Vagina (tissue), 2 donors: ENCODE measurements at regions not wholly inside any gene's neighbourhood (a gene's known extent, or its start where the extent isn't known, plus 50 kb on each side); places are given as distances from the start of the nearest gene placed in this dataset.

Experiments
- POLR2A ChIP-seq, 2 donors: fragments of 450-650 bp; IDR thresholded peaks; one replicate each; pipeline ENCODE4 v1.6.1; 2017; ENCODE audit warnings: antibody characterized with exemption in 2 of 2, mild to moderate bottlenecking in 2 of 2, moderate library complexity in 2 of 2
- POLR2AphosphoS5 ChIP-seq, 2 donors: sonication (generic); formaldehyde crosslinking; IDR thresholded peaks; one replicate each; pipeline ENCODE4 v1.9.0; 2017; ENCODE audit warnings: antibody characterized with exemption in 2 of 2, mild to moderate bottlenecking in 2 of 2, low read depth in 1 of 2; ENCODE audit not compliant: insufficient read depth in 1 of 2
- TF ChIP-seq, protein P1 (sequence below), 3 experiments: fragments of 450-650 bp in 2 of 3; fragments of 200-600 bp in 1 of 3; sonication (generic) in 1 of 3; IDR thresholded peaks; one replicate each; pipeline ENCODE4 v1.5.1; 2017 to 2019; ENCODE audit warnings: antibody characterized with exemption in 3 of 3, mild to moderate bottlenecking in 2 of 3, moderate library complexity in 2 of 3

- TF ChIP-seq, protein P1, sequence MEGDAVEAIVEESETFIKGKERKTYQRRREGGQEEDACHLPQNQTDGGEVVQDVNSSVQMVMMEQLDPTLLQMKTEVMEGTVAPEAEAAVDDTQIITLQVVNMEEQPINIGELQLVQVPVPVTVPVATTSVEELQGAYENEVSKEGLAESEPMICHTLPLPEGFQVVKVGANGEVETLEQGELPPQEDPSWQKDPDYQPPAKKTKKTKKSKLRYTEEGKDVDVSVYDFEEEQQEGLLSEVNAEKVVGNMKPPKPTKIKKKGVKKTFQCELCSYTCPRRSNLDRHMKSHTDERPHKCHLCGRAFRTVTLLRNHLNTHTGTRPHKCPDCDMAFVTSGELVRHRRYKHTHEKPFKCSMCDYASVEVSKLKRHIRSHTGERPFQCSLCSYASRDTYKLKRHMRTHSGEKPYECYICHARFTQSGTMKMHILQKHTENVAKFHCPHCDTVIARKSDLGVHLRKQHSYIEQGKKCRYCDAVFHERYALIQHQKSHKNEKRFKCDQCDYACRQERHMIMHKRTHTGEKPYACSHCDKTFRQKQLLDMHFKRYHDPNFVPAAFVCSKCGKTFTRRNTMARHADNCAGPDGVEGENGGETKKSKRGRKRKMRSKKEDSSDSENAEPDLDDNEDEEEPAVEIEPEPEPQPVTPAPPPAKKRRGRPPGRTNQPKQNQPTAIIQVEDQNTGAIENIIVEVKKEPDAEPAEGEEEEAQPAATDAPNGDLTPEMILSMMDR (IDR thresholded peaks at IDR 0.05), result no peak
- no peak for TF ChIP-seq POLR2A (IDR thresholded peaks at IDR 0.05)
- no peak for TF ChIP-seq POLR2AphosphoS5 (IDR thresholded peaks at IDR 0.05; ENCODE audit: insufficient read depth in 1 of 2, low read depth in 1 of 2)
Measured at GRCh38 chr13:40185414-40185813, 481.0 kb downstream of the FOXO1 start.
